CD4-positive, alpha-beta T cell treated with Interleukin-17A for 4 hours (primary cell): ENCODE measurements at regions not wholly inside any gene's neighbourhood (a gene's known extent, or its start where the extent isn't known, plus 50 kb on each side); places are given as distances from the start of the nearest gene placed in this dataset.
"Not testable (repeated sequence)": the region's sequence is repeated elsewhere in the genome, so short reads cannot be mapped to it uniquely, and the experiment has no call there.

Source experiments
- DNase-seq: peaks from one replicate; pipeline ENCODE4 v3.0.0-alpha.2; 2020; ENCODE audit warnings: mixed read lengths

GRCh38 chr11:13782390-13783075 is 114.1 kb downstream of the FAR1 start:
- DNase-seq: no peak

- no peak for DNase-seq
Measured at GRCh38 chr11:13784441-13784840, 116.0 kb downstream of the FAR1 start.

- DNase-seq: no peak
Measured at GRCh38 chr11:13784855-13785254, 116.4 kb downstream of the FAR1 start.

DNA sequence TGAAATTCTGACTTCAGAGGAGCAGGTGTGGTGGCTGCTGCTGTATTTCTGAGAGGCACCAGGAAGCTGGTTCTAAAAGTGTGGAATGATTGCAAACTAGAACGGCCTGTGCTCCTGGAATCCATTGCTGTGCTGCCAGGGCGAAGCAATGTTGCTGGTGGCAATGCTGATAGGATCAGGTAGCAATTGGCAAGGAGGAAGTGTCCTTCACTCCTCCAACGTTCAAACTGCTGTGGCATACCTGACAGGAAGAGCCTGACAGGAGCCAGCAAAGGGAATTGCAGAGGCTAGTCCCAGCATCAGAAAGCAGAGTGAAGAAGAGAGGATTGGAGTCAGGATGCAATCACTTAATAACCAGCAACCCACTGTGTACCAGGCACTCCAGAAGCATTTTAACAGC is 118.2 kb downstream of the FAR1 start:
- no peak for DNase-seq

DNA sequence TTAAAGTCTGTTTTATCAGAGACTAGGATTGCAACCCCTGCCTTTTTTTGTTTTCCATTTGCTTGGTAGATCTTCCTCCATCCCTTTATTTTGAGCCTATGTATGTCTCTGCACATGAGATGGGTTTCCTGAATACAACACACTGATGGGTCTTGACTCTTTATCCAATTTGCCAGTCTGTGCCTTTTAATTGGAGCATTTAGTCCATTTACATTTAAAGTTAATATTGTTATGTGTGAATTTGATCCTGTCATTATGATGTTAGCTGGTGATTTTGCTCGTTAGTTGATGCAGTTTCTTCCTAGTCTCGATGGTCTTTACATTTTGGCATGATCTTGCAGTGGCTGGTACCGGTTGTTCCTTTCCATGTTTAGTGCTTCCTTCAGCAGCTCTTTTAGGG is 129.1 kb downstream of the FAR1 start:
- not testable (repeated sequence) for DNase-seq

GRCh38 chr11:13800901-13801300 is 132.4 kb downstream of the FAR1 start:
- DNase-seq: no peak

DNA sequence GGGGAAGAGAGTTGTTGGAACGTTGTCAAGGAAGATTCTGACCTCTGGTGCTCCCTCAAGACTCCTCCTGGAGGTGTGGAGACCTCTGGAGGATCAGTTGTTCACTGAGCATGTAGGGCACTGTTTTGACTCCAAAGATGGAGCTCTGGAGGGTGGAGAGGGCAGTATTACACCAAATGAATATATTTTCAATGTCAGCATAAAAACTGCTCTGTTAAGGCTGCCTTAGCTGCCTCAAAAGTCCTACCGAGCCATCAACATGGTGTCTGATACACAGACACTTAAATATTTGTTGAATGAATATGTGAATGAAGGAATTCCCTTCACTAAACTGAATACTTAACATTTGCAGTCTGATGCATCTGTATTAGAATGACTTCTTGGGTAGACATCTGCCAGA is 144.2 kb upstream of the SPON1 start:
- DNase-seq: no peak

DNA sequence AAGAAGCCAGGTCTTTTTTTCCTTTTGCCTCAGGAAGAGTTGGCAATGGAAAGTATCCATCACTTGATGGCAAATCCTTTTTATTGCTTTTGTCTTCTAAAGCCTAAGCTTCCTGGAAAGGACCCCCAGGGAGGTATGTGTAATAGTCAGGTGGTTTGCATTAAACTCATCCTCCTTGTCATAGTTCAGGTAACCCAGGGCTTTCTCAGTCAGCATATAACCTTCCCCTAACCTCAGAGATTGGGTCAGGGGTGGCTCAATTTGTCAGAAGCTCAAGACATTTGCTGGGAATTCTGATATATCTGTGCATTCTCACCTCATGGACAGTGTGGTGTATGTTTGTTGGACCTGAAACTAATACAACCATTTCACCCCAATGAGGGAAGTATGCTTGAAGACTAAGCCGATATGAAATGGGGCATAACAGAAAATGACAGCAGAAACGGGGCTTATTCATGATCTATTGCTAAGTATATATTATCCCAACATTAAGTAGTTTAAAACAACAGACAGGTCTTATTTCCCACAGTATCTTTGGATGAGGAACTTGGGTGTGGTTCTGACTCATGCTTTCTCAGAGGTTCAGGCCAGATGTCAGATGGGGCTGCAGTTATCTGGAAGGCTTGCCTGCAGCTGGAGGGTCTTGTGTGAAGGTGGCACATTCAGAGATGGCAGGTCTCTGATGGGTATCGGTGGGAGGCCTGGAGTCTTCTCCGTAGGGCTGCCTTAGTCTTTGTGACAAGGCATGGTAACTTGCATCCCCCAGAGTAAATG is 135.8 kb upstream of the SPON1 start:
- DNase-seq: no peak

DNA sequence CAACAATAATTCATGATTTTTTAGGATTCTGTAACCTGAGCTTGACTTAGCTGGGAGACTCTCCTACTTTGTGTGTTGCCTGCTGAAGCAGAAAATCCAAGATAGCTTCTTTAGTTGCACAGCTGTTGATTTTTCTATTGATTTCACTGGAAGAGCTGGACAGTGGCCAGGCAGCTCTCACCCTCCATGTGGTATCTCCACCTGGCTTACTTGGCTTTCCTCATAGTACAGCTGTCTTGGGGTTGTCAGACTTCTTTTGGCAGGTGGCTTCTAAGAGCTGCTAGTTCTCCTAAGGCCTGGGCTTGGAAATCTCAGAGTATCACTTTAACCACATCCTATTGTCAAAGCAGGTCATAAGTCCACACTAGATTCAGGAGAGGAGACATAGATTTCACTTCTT is 130.8 kb upstream of the SPON1 start:
- DNase-seq: no peak

DNA sequence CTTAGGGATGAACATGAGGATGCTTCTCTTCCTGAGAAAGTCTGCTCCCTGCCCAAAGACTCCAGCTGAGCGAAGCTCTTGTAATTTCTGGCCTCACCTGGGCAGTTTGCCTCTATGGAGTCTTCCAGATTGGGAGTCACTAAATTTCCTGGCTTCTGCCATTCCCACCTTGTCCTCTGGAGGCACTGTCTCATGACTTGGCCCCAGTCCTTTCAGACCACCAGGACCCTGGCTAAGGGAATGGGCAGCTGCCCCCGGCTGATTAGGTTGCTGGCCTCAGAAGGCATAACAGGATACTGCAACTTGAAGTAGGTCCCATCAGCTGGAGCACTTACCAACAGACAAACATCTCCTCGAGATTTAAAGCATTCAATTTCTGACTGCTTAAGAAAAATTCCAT is 128.1 kb upstream of the SPON1 start:
- DNase-seq: no peak

DNA sequence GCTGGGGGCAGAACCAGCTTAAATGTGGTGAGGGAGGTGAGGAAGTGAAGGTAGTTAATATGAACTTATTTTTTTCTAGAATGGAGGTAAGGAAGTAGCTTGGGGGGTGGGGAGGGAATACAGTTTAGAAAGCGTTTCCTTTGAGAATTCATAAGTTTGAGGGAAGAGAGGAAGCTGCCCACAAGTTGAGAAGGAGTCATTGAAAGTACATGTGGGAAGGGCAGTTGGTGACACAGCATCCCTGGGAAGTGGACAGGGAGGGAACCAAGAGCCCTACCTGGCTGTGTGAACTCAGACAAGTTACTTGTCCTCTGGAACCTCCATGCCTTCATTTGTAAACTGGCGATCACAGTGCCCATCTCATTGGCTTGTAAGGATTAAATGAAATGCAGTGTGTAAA is 125.9 kb upstream of the SPON1 start:
- no peak for DNase-seq

DNA sequence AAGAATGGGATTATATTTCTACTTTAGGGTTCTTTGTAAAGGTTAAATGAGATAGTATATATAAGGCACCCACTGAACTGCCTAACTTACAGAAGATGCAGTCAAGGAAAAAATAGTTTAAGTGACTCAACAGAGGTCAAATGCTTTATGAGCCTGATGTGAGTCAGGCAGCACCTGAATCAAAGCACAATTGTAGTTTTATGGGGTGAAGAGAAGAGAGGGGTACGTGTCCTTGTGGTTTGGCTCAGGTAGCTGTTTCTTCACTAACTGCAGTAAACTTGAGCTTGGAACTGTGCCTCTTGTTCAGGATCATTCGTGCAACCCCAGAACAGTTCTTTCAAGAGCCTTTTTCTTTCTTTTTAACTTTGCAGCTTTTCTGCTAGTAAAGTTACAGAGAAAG is 125.2 kb upstream of the SPON1 start:
- no peak for DNase-seq

- no peak for DNase-seq
Measured at GRCh38 chr11:13841393-13841792, 121.1 kb upstream of the SPON1 start.

DNA sequence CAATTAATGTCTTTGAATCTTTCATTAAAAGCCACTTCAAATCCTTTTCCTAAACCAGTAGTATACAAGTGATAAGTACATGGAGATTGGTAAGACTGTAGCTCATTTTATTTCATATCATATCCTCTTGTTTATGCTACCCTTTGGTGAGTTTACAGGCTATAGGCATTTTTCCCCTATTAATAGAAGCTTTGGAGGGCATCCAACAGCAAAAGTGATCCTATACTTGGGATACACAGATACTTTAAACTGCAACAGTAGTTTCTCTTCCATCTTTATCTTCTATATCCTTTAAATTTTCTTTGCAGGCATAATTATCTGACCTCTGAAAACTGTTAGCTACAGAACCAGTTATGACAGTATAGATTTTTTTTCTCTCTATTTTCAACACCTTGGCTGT is 114.5 kb upstream of the SPON1 start:
- DNase-seq: no peak

GRCh38 chr11:13850231-13851005 is 112.1 kb upstream of the SPON1 start:
- DNase-seq: no peak

DNA sequence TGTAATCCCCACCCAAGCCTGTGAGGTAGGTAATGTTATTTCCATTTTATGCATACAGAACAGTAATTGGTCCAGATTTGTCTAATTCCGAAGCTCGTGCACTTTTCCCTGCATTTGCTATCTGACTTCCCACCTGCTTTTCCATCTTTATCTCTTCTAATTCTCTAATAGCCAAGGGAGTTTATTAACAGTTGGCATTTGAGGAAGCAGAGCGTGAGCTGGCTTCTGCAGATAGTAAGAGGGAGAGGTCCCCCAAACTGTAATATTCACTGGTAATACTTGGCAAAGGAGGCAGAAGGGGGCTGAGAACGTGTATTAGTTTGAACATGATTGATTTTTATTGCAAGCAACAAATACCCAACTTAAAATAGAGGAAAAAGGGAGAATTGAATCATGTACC is 110.8 kb upstream of the SPON1 start:
- no peak for DNase-seq

DNA sequence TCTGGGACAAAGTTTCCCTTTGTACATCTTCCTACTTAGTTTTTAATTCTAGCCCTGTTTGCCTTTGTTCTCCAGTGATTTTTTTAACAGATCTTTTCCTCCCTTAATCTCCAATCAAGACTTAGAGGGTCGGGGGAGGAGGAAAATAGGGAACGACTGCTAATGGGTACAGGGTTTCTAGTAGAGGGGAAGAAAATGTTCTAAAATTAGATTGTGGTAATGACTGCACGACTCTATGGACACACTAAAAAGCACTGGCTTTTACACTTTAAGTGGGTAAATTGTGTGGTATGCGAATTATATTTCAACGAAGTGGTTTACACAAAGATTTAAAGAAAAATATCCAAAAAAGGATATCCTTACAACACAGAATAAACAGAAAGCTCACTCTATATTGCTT is 110.0 kb upstream of the SPON1 start:
- no peak for DNase-seq

DNA sequence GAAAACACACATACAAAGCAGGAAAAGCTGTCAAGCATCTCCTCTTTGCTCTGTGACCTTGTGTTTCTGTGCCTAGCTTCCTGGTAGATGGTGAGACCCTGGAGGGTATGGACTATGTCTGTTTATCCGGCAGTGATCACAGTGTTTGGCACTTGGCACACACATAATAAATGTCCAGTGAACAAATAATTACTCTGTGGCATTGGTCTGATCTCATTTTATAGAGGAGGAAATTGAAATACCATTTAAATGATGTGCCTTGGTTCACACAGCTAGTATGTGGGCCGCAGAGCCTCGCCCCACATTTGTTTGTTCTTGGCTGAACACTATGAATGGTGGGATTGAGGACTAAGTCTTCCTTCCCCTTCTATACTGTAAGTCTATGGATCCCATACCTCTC is 104.7 kb upstream of the SPON1 start:
- DNase-seq: no peak

DNA sequence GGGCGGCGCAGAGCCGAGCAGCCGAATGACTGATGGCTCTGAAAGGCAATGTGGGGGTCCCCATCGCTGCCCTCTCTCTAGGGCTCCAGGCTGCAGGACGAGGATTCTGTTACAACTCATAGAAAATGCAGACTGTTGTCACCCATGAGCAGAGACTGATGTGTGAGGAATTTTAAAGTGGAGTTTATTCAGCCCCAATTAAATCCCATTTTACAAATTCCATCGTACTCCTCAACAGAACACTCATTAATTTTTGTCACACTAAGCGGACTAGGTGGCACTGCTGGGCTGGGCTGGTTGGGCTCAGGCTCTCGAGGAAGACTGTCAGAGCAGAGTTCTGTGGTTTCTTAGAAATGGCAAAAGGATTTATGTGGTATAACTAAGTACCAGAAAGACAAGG is 102.6 kb upstream of the SPON1 start:
- DNase-seq: peak; percentile 66

GRCh38 chr11:13861411-13861810 is 101.1 kb upstream of the SPON1 start:
- DNase-seq: peak; percentile 47

- DNase-seq: no peak
Measured at GRCh38 chr11:13862845-13863392, 99.6 kb upstream of the SPON1 start.

GRCh38 chr11:13868710-13869397 is 93.7 kb upstream of the SPON1 start:
- peak; percentile 44 for DNase-seq

GRCh38 chr11:13869398-13869886 is 93.1 kb upstream of the SPON1 start:
- no peak for DNase-seq
